Endothelial cell of umbilical vein (primary cell): ENCODE measurements at regions not wholly inside any gene's neighbourhood (a gene's known extent, or its start where the extent isn't known, plus 50 kb on each side); places are given as distances from the start of the nearest gene placed in this dataset.

Experiments
- BruUV-seq: library from RNA; stranded (reverse); fragments of 400-500 nt; replicated peaks from 2 replicates; lab custom pipeline; 2021; lab: Mats Ljungman, UMichigan
- CTCF ChIA-PET: fragments of 300-600, 350-600 bp; sonication (Branson Sonifier 250); formaldehyde crosslinking; loops from one replicate; lab custom pipeline; 2021; ENCODE audit warnings: antibody characterized with exemption, inconsistent platforms; lab: Charles Lee
- POLR2A ChIA-PET: fragments of 300-600, 350-600 bp; sonication (Branson Sonifier 250); formaldehyde crosslinking; loops from one replicate; lab custom pipeline; 2021; ENCODE audit warnings: antibody characterized with exemption, inconsistent platforms; lab: Charles Lee
- DNase-seq: peaks from one replicate; pipeline ENCODE4 v3.0.0-alpha.2; 2011; ENCODE audit warnings: low read depth, low spot score
- FAIRE-seq: peaks from 2 replicates; lab custom pipeline; 2011; peaks lifted over from hg19 to GRCh38; lab: Jason Lieb, UNC
- H2AFZ ChIP-seq: 2 replicates; pipeline ENCODE4 v1.6.0; 2012; ENCODE audit warnings: low read depth, low read length, control low read depth, inconsistent platforms
- H3K27ac ChIP-seq: 2 replicates; pipeline ENCODE4 v1.5.1; 2011; ENCODE audit warnings: low read depth, mild to moderate bottlenecking, control low read depth, low read length, moderate library complexity; ENCODE audit not compliant: insufficient read depth
- H3K27me3 ChIP-seq, 2 experiments: 2 replicates each; pipeline versions ENCODE4 v1.6.0 to v1.6.1; 2011; ENCODE audit warnings: low read length in 2 of 2, mixed read lengths in 1 of 2; ENCODE audit not compliant: control insufficient read depth in 2 of 2, insufficient read depth in 2 of 2
- H3K36me3 ChIP-seq, 2 experiments: 2 replicates in 1 of 2; 3 replicates in 1 of 2; pipeline ENCODE4 v1.5.1; 2011; ENCODE audit warnings: low read length in 2 of 2, mild to moderate bottlenecking in 1 of 2, moderate library complexity in 1 of 2; ENCODE audit not compliant: control insufficient read depth in 2 of 2, insufficient read depth in 2 of 2; ENCODE audit errors: extremely low read depth in 1 of 2
- H3K4me1 ChIP-seq: 3 replicates; pipeline ENCODE4 v1.5.1; 2011; ENCODE audit warnings: mild to moderate bottlenecking, low read length; ENCODE audit not compliant: control insufficient read depth, insufficient read depth; ENCODE audit errors: extremely low read depth
- H3K4me2 ChIP-seq: 2 replicates; pipeline ENCODE4 v1.6.1; 2011; ENCODE audit warnings: low read length, control low read depth, mixed read lengths; ENCODE audit not compliant: insufficient read depth
- H3K4me3 ChIP-seq, 3 experiments: fragments of 200-600 bp in 1 of 3; sonication (generic), shearing (Covaris generic) in 1 of 3; replicated peaks in 1 of 3; 2 replicates each; pipeline ENCODE4 v1.5.1; 2011 to 2016; ENCODE audit warnings: control low read depth in 3 of 3, low read length in 3 of 3, mild to moderate bottlenecking in 2 of 3, inconsistent platforms in 1 of 3, low read depth in 1 of 3, moderate library complexity in 1 of 3; ENCODE audit not compliant: insufficient read depth in 1 of 3
- H3K79me2 ChIP-seq: 2 replicates; pipeline ENCODE4 v1.6.0; 2012; ENCODE audit warnings: low read length, inconsistent platforms; ENCODE audit not compliant: control insufficient read depth, insufficient read depth
- H3K9ac ChIP-seq: replicated peaks from 2 replicates; pipeline ENCODE3; 2011; ENCODE audit warnings: low read length, control low read depth; ENCODE audit not compliant: insufficient read depth; ENCODE audit errors: extremely low read depth
- H3K9me1 ChIP-seq: replicated peaks from 3 replicates; pipeline ENCODE4 v1.6.0; 2011; ENCODE audit warnings: mild to moderate bottlenecking, low read length; ENCODE audit not compliant: control insufficient read depth, insufficient read depth; ENCODE audit errors: extremely low read depth
- H3K9me3 ChIP-seq: replicated peaks from 2 replicates; pipeline ENCODE4 v1.5.1; 2012; ENCODE audit warnings: low read length, inconsistent platforms; ENCODE audit not compliant: control insufficient read depth, insufficient read depth
- H4K20me1 ChIP-seq: replicated peaks from 2 replicates; pipeline ENCODE3; 2011; ENCODE audit warnings: mild to moderate bottlenecking, low read length; ENCODE audit not compliant: control insufficient read depth, insufficient read depth; ENCODE audit errors: extremely low read depth
- EZH2 ChIP-seq: IDR thresholded peaks from 2 replicates; pipeline ENCODE4 v1.6.1; 2012; ENCODE audit warnings: borderline replicate concordance, low read depth, mild to moderate bottlenecking, moderate library complexity, low read length, inconsistent platforms; ENCODE audit not compliant: severe bottlenecking
- FOS ChIP-seq: IDR thresholded peaks from 2 replicates; pipeline ENCODE4 v1.6.1; 2011; ENCODE audit warnings: mild to moderate bottlenecking, low read length, moderate library complexity, borderline replicate concordance; ENCODE audit not compliant: insufficient read depth
- GATA2 ChIP-seq: IDR thresholded peaks from 2 replicates; pipeline ENCODE4 v1.7.0; 2011; ENCODE audit warnings: low read depth, mild to moderate bottlenecking, moderate library complexity, mixed read lengths, low read length; ENCODE audit not compliant: insufficient read length, insufficient read depth
- JUN ChIP-seq: IDR thresholded peaks from 2 replicates; pipeline ENCODE4 v1.6.1; 2011; ENCODE audit warnings: borderline replicate concordance, low read depth; ENCODE audit not compliant: insufficient read length, insufficient read depth
- MAX ChIP-seq: IDR thresholded peaks from 2 replicates; pipeline ENCODE4 v1.6.1; 2011; ENCODE audit not compliant: insufficient read depth, insufficient read length
- MYC ChIP-seq: IDR thresholded peaks from one replicate; pipeline ENCODE4 v1.6.1; 2011; ENCODE audit warnings: mild to moderate bottlenecking, low read depth, low read length
- POLR2A ChIP-seq: IDR thresholded peaks from 2 replicates; pipeline ENCODE4 v1.6.1; 2012; ENCODE audit warnings: low read depth, mild to moderate bottlenecking, control low read depth, low read length
- POLR2AphosphoS5 ChIP-seq: IDR thresholded peaks from 2 replicates; pipeline ENCODE4 v1.6.1; 2012; ENCODE audit warnings: low read depth, mild to moderate bottlenecking, control low read depth, low read length, moderate library complexity; ENCODE audit not compliant: insufficient read depth
- dilution Hi-C: fragments of 300-500 bp; cut with MboI; formaldehyde crosslinking; loops from one replicate; pipeline ENCODE4 v1.15.0; 2019; ENCODE audit warnings: low sequenced_read_pairs; ENCODE audit not compliant: extremely low pct_ligation_motif_present
- intact Hi-C: fragments of 100-400 bp; cut with micrococcal nuclease; formaldehyde crosslinking; loops from one replicate; pipeline ENCODE4 v1.10.0; 2022
- TF ChIP-seq, protein P1 (sequence below), 2 donors: IDR thresholded peaks; 1 replicate in 1 of 2; 2 replicates in 1 of 2; pipeline ENCODE4 v1.5.1; 2011; ENCODE audit warnings: low read length in 2 of 2, mild to moderate bottlenecking in 2 of 2, moderate library complexity in 2 of 2, control low read depth in 1 of 2, inconsistent platforms in 1 of 2, low read depth in 1 of 2; ENCODE audit not compliant: insufficient read depth in 1 of 2; ENCODE audit errors: extremely low read depth in 1 of 2

DNA sequence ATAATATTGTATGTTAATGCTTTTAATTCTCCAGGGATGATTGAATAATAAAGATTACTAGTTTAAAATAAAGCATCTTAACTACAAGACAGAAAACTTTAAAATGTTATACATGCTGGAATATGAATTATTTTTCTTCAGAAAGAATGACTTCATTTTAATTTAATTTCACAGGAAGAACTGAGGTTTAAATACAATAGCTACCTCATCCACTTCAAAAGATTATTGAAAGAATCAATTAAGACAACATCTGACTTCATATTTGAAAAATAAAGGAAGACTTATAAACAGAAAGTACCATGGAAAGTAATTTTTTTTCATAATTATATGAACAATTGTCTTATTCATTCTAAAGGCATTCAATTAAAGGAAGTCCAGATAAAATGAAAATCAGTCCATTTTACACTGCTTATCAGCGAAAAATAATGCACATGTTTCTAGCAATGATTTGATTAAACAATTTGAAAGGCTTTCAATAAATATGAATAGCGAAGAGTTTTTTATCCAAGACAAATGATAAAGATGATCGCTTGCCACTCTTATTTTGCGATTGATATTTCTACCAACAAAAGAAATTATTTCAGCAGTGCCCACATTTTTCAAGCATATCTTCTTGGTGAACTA is 368.5 kb upstream of the OPRM1 start:
- POLR2A ChIA-PET = no interaction called here
- Histone ChIP-seq H2AFZ (no peak overlapping the region), H3K79me2 (no peaks in the 10 kb centered on the region), H3K4me2 (no peak overlapping the region), H3K4me3 (no peak overlapping the region), H3K4me1 (no peaks in the 10 kb centered on the region), H3K27ac (no peak overlapping the region), H3K27me3 (no peaks in the 10 kb centered on the region), H3K36me3 (no peaks in the 10 kb centered on the region), H4K20me1 (no peaks in the 10 kb centered on the region), H3K9ac (no peak overlapping the region), H3K9me1 (no peaks in the 10 kb centered on the region), H3K9me3 (peaks cover 6% of the 10 kb centered on the region)
- TF ChIP-seq MYC (no peak), MAX (no peak), EZH2 (no peak), JUN (no peak), FOS (no peak), POLR2A (no peak), POLR2AphosphoS5 (no peak), GATA2 (no peak)
- TF ChIP-seq, protein P1, sequence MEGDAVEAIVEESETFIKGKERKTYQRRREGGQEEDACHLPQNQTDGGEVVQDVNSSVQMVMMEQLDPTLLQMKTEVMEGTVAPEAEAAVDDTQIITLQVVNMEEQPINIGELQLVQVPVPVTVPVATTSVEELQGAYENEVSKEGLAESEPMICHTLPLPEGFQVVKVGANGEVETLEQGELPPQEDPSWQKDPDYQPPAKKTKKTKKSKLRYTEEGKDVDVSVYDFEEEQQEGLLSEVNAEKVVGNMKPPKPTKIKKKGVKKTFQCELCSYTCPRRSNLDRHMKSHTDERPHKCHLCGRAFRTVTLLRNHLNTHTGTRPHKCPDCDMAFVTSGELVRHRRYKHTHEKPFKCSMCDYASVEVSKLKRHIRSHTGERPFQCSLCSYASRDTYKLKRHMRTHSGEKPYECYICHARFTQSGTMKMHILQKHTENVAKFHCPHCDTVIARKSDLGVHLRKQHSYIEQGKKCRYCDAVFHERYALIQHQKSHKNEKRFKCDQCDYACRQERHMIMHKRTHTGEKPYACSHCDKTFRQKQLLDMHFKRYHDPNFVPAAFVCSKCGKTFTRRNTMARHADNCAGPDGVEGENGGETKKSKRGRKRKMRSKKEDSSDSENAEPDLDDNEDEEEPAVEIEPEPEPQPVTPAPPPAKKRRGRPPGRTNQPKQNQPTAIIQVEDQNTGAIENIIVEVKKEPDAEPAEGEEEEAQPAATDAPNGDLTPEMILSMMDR (IDR thresholded peaks at IDR 0.05; ENCODE audit: extremely low read depth in 1 of 2, insufficient read depth in 1 of 2, low read depth in 1 of 2, low read length in 2 of 2) = no peak
- DNase-seq = no peak
- no peak for FAIRE-seq
- dilution Hi-C loops = no loop called here
- CTCF ChIA-PET = no interaction called here
- intact Hi-C loops = no loop called here
- no TSS peak for BruUV-seq
